Common myeloid progenitor, CD34-positive (primary cell): ENCODE measurements at regions not wholly inside any gene's neighbourhood (a gene's known extent, or its start where the extent isn't known, plus 50 kb on each side); places are given as distances from the start of the nearest gene placed in this dataset.

Experiments used
- CTCF ChIA-PET: fragments of 350-600 bp; sonication (Branson Sonifier 250); formaldehyde crosslinking; loops from one replicate; lab custom pipeline; 2021; ENCODE audit warnings: antibody characterized with exemption; lab: Charles Lee
- POLR2A ChIA-PET: fragments of 350-600 bp; sonication (Branson Sonifier 250); formaldehyde crosslinking; loops from one replicate; lab custom pipeline; 2021; ENCODE audit warnings: antibody characterized with exemption; lab: Charles Lee
- DNase-seq, 3 donors: peaks; one replicate each; pipeline versions ENCODE4 v3.0.0 to v3.0.0-alpha.2; 2013
- H3K27ac ChIP-seq, 2 experiments: 1 replicate in 1 of 2; 2 replicates in 1 of 2; pipeline ENCODE4 v1.7.0; 2013; ENCODE audit warnings: inconsistent platforms in 2 of 2, low read length in 2 of 2, mild to moderate bottlenecking in 2 of 2, low read depth in 1 of 2, moderate library complexity in 1 of 2; ENCODE audit not compliant: severe bottlenecking in 2 of 2, insufficient read depth in 1 of 2, poor library complexity in 1 of 2
- H3K27me3 ChIP-seq, 5 experiments: replicated peaks in 2 of 5; 1 replicate in 3 of 5; 2 replicates in 2 of 5; pipeline versions ENCODE4 v1.6.1 to v1.7.0; 2013; ENCODE audit warnings: low read length in 4 of 5, mild to moderate bottlenecking in 2 of 5, moderate library complexity in 2 of 5, inconsistent platforms in 1 of 5; ENCODE audit not compliant: insufficient read depth in 5 of 5, control insufficient read depth in 4 of 5
- H3K36me3 ChIP-seq, 4 experiments: 1 replicate in 2 of 4; 2 replicates in 2 of 4; pipeline versions ENCODE4 v1.6.1 to v1.7.0; 2013; ENCODE audit warnings: low read length in 3 of 4, control low read depth in 1 of 4, mild to moderate bottlenecking in 1 of 4; ENCODE audit not compliant: control insufficient read depth in 4 of 4, insufficient read depth in 4 of 4
- H3K4me1 ChIP-seq, 4 experiments: 1 replicate in 3 of 4; 2 replicates in 1 of 4; pipeline versions ENCODE4 v1.6.1 to v1.7.1; 2013; ENCODE audit warnings: low read length in 3 of 4, mild to moderate bottlenecking in 3 of 4, control low read depth in 1 of 4, inconsistent platforms in 1 of 4, moderate library complexity in 1 of 4; ENCODE audit not compliant: control insufficient read depth in 4 of 4, insufficient read depth in 4 of 4; ENCODE audit errors: control extremely low read depth in 1 of 4
- H3K4me3 ChIP-seq, 7 experiments: 1 replicate in 4 of 7; 2 replicates in 3 of 7; pipeline versions ENCODE4 v1.5.1 to v1.7.0; 2013; ENCODE audit warnings: mild to moderate bottlenecking in 7 of 7, low read length in 6 of 7, moderate library complexity in 6 of 7, inconsistent platforms in 2 of 7, low read depth in 2 of 7, control low read depth in 1 of 7; ENCODE audit not compliant: insufficient read depth in 4 of 7, control insufficient read depth in 1 of 7; ENCODE audit errors: extremely low read depth in 1 of 7
- H3K9me3 ChIP-seq, 5 experiments: 1 replicate in 4 of 5; 2 replicates in 1 of 5; pipeline versions ENCODE4 v1.6.1 to v1.7.1; 2013; ENCODE audit warnings: low read length in 4 of 5, mild to moderate bottlenecking in 2 of 5, inconsistent platforms in 1 of 5, low read depth in 1 of 5, moderate library complexity in 1 of 5; ENCODE audit not compliant: control insufficient read depth in 4 of 5, insufficient read depth in 2 of 5; ENCODE audit errors: control extremely low read depth in 1 of 5
- WGBS: methylation state at CpG from one replicate; pipeline ENCODE4 v1.1.5; 2013; ENCODE audit not compliant: insufficient coverage; 5-methylcytosine and 5-hydroxymethylcytosine counted together

GRCh38 chr1:96865731-96866685 lies 144.4 kb downstream of the PTBP2 start:
- H3K27ac ChIP-seq: no peak overlapping the region
- DNase-seq: no peak
- peaks cover 0 to 3% (median 0%) of the 10 kb centered on the region in 5 experiments for H3K9me3 ChIP-seq
- CTCF ChIA-PET: no interaction called here
- H3K27me3 ChIP-seq: no peaks in the 10 kb centered on the region
- POLR2A ChIA-PET: no interaction called here
- no peaks in the 10 kb centered on the region for H3K4me1 ChIP-seq
- H3K4me3 ChIP-seq: no peak overlapping the region
- H3K36me3 ChIP-seq: no peaks in the 10 kb centered on the region
- WGBS: 100% methylated on average over 2 of the region's 3 CpGs

- CTCF ChIA-PET: no interaction called here
- Histone ChIP-seq H3K27ac (no peak overlapping the region), H3K27me3 (no peaks in the 10 kb centered on the region), H3K4me3 (no peak overlapping the region), H3K9me3 (peaks cover 2 to 12% (median 3%) of the 10 kb centered on the region in 5 experiments), H3K36me3 (no peaks in the 10 kb centered on the region), H3K4me1 (no peaks in the 10 kb centered on the region)
- DNase-seq: no peak
- POLR2A ChIA-PET: no interaction called here
- 100% methylated on average over 2 of the region's 2 CpGs for WGBS
Measured at GRCh38 chr1:96872757-96873156, 151.2 kb downstream of the PTBP2 start.

- H3K4me1 ChIP-seq: no peaks in the 10 kb centered on the region
- peaks cover 0 to 4% (median 0%) of the 10 kb centered on the region in 5 experiments for H3K9me3 ChIP-seq
- ChIA-PET POLR2A (no interaction called here), CTCF (no interaction called here)
- H3K4me3 ChIP-seq: no peak overlapping the region
- DNase-seq: no peak
- H3K27ac ChIP-seq: no peak overlapping the region
- no peaks in the 10 kb centered on the region for H3K27me3 ChIP-seq
- H3K36me3 ChIP-seq: no peaks in the 10 kb centered on the region
- WGBS: no CpG with 5 or more reads among the region's 1 CpG
Measured at GRCh38 chr1:96878640-96879039, 157.1 kb downstream of the PTBP2 start.

GRCh38 chr1:96880626-96881025 lies 159.0 kb downstream of the PTBP2 start:
- Histone ChIP-seq H3K27me3 (no peaks in the 10 kb centered on the region), H3K27ac (no peak overlapping the region), H3K9me3 (peaks cover 0 to 4% (median 0%) of the 10 kb centered on the region in 5 experiments), H3K4me1 (no peaks in the 10 kb centered on the region), H3K36me3 (no peaks in the 10 kb centered on the region), H3K4me3 (no peak overlapping the region)
- CTCF ChIA-PET: no interaction called here
- POLR2A ChIA-PET: no interaction called here
- DNase-seq: no peak

GRCh38 chr1:96882096-96882495 lies 160.5 kb downstream of the PTBP2 start:
- no peak for DNase-seq
- POLR2A ChIA-PET: no interaction called here

GRCh38 chr1:96886474-96886873 lies 164.9 kb downstream of the PTBP2 start:
- no peak overlapping the region for H3K4me3 ChIP-seq
- no peaks in the 10 kb centered on the region for H3K4me1 ChIP-seq
- no peak overlapping the region for H3K27ac ChIP-seq
- ChIA-PET POLR2A (no interaction called here), CTCF (interaction anchor here (0.6 kb wide), 1 partner anchor 738 kb away, joined by 3 read pairs; no protein-coding TSS in a partner anchor)
- H3K9me3 ChIP-seq: no peaks in the 10 kb centered on the region
- H3K27me3 ChIP-seq: no peaks in the 10 kb centered on the region
- no peaks in the 10 kb centered on the region for H3K36me3 ChIP-seq
- WGBS: 95% methylated on average over 2 of the region's 4 CpGs
- DNase-seq: no peak

More at GRCh38 chr1:96882096-96882495, 160.5 kb downstream of the PTBP2 start:
- CTCF ChIA-PET: no interaction called here
- H3K27me3 ChIP-seq: no peaks in the 10 kb centered on the region
- H3K9me3 ChIP-seq: peaks cover 0 to 4% (median 0%) of the 10 kb centered on the region in 5 experiments
- no peaks in the 10 kb centered on the region for H3K36me3 ChIP-seq
- H3K4me3 ChIP-seq: no peak overlapping the region
- H3K4me1 ChIP-seq: no peaks in the 10 kb centered on the region
- WGBS: 93% methylated on average over 1 of the region's 2 CpGs
- H3K27ac ChIP-seq: no peak overlapping the region

- POLR2A ChIA-PET: no interaction called here
- no peak for DNase-seq
- no peaks in the 10 kb centered on the region for H3K9me3 ChIP-seq
- no peak overlapping the region for H3K27ac ChIP-seq
- CTCF ChIA-PET: no interaction called here
- no peaks in the 10 kb centered on the region for H3K36me3 ChIP-seq
- no CpG with 5 or more reads among the region's 1 CpG for WGBS
- no peaks in the 10 kb centered on the region for H3K27me3 ChIP-seq
- no peaks in the 10 kb centered on the region for H3K4me1 ChIP-seq
- no peak overlapping the region for H3K4me3 ChIP-seq
Measured at GRCh38 chr1:96887501-96887900, 165.9 kb downstream of the PTBP2 start.
